ENCODE measurements at regions not wholly inside any gene's neighbourhood (a gene's known extent, or its start where the extent isn't known, plus 50 kb on each side); places are given as distances from the start of the nearest gene placed in this dataset.
A peak's percentile ranks its signal among the peaks of the same experiment; 100 is the strongest.

GRCh38 chr18:67222887-67223286, 293.6 kb downstream of the DSEL start:
- CTCF ChIA-PET, result no interaction called here

GRCh38 chr18:67219821-67220220, 296.7 kb downstream of the DSEL start:
- CTCF ChIA-PET, result no interaction called here
- POLR2A ChIA-PET, result no interaction called here
- peaks cover 0 to 18% (median 0%) of the 10 kb centered on the region in 5 experiments for H3K27me3 ChIP-seq (replicated peaks in 2 of 5; ENCODE audit: control insufficient read depth in 4 of 5, insufficient read depth in 5 of 5, low read length in 4 of 5)
- H3K27ac ChIP-seq (ENCODE audit: insufficient read depth in 1 of 2, low read depth in 1 of 2, low read length in 2 of 2, poor library complexity in 1 of 2, severe bottlenecking in 2 of 2), result no peak overlapping the region
- no peaks in the 10 kb centered on the region for H3K4me1 ChIP-seq (ENCODE audit: control extremely low read depth in 1 of 4, control insufficient read depth in 4 of 4, insufficient read depth in 4 of 4, low read length in 3 of 4)
- 96% methylated on average over 4 of the region's 5 CpGs for WGBS (ENCODE audit: insufficient coverage)
- H3K4me3 ChIP-seq (ENCODE audit: control insufficient read depth in 1 of 7, extremely low read depth in 1 of 7, insufficient read depth in 4 of 7, low read depth in 2 of 7, low read length in 6 of 7), result no peak overlapping the region
- no peaks in the 10 kb centered on the region for H3K36me3 ChIP-seq (ENCODE audit: control insufficient read depth in 4 of 4, insufficient read depth in 4 of 4, low read length in 3 of 4)
- DNase-seq, result no peak
- H3K9me3 ChIP-seq (ENCODE audit: control extremely low read depth in 1 of 5, control insufficient read depth in 4 of 5, insufficient read depth in 2 of 5, low read depth in 1 of 5, low read length in 4 of 5), result no peaks in the 10 kb centered on the region

More at GRCh38 chr18:67222887-67223286, 293.6 kb downstream of the DSEL start:
- Histone ChIP-seq H3K27me3 (replicated peaks in 2 of 5; ENCODE audit: control insufficient read depth in 4 of 5, insufficient read depth in 5 of 5, low read length in 4 of 5) (peaks cover 0 to 17% (median 0%) of the 10 kb centered on the region in 5 experiments), H3K36me3 (ENCODE audit: control insufficient read depth in 4 of 4, insufficient read depth in 4 of 4, low read length in 3 of 4) (no peaks in the 10 kb centered on the region), H3K9me3 (ENCODE audit: control extremely low read depth in 1 of 5, control insufficient read depth in 4 of 5, insufficient read depth in 2 of 5, low read depth in 1 of 5, low read length in 4 of 5) (peaks cover 0 to under 1% (median 0%) of the 10 kb centered on the region in 5 experiments), H3K4me1 (ENCODE audit: control extremely low read depth in 1 of 4, control insufficient read depth in 4 of 4, insufficient read depth in 4 of 4, low read length in 3 of 4) (no peaks in the 10 kb centered on the region), H3K4me3 (ENCODE audit: control insufficient read depth in 1 of 7, extremely low read depth in 1 of 7, insufficient read depth in 4 of 7, low read depth in 2 of 7, low read length in 6 of 7) (no peak overlapping the region), H3K27ac (ENCODE audit: insufficient read depth in 1 of 2, low read depth in 1 of 2, low read length in 2 of 2, poor library complexity in 1 of 2, severe bottlenecking in 2 of 2) (no peak overlapping the region)
- POLR2A ChIA-PET, result no interaction called here
- no peak for DNase-seq

GRCh38 chr18:67218556-67218955, 298.0 kb downstream of the DSEL start:
- no CpG with 5 or more reads among the region's 3 CpGs for WGBS (ENCODE audit: insufficient coverage)
- peaks cover 0 to 18% (median 0%) of the 10 kb centered on the region in 5 experiments for H3K27me3 ChIP-seq (replicated peaks in 2 of 5; ENCODE audit: control insufficient read depth in 4 of 5, insufficient read depth in 5 of 5, low read length in 4 of 5)
- no peak overlapping the region for H3K4me3 ChIP-seq (ENCODE audit: control insufficient read depth in 1 of 7, extremely low read depth in 1 of 7, insufficient read depth in 4 of 7, low read depth in 2 of 7, low read length in 6 of 7)
- no peak overlapping the region for H3K27ac ChIP-seq (ENCODE audit: insufficient read depth in 1 of 2, low read depth in 1 of 2, low read length in 2 of 2, poor library complexity in 1 of 2, severe bottlenecking in 2 of 2)
- no peaks in the 10 kb centered on the region for H3K4me1 ChIP-seq (ENCODE audit: control extremely low read depth in 1 of 4, control insufficient read depth in 4 of 4, insufficient read depth in 4 of 4, low read length in 3 of 4)
- no peaks in the 10 kb centered on the region for H3K36me3 ChIP-seq (ENCODE audit: control insufficient read depth in 4 of 4, insufficient read depth in 4 of 4, low read length in 3 of 4)
- no peak for DNase-seq
- no peaks in the 10 kb centered on the region for H3K9me3 ChIP-seq (ENCODE audit: control extremely low read depth in 1 of 5, control insufficient read depth in 4 of 5, insufficient read depth in 2 of 5, low read depth in 1 of 5, low read length in 4 of 5)
- CTCF ChIA-PET, result interaction anchor here (0.6 to 1.0 kb wide), 3 partner anchors 36 to 1442 kb away, joined by 3 read pairs; no protein-coding TSS in a partner anchor
- POLR2A ChIA-PET, result no interaction called here

GRCh38 chr18:67217551-67218166, 298.9 kb downstream of the DSEL start:
- no peak overlapping the region for H3K4me3 ChIP-seq (ENCODE audit: control insufficient read depth in 1 of 7, extremely low read depth in 1 of 7, insufficient read depth in 4 of 7, low read depth in 2 of 7, low read length in 6 of 7)
- WGBS (ENCODE audit: insufficient coverage), result no CpG with 5 or more reads among the region's 7 CpGs
- DNase-seq, result peak; percentile 65 to 85 (median 77)
- H3K27ac ChIP-seq (ENCODE audit: insufficient read depth in 1 of 2, low read depth in 1 of 2, low read length in 2 of 2, poor library complexity in 1 of 2, severe bottlenecking in 2 of 2), result no peak overlapping the region
- H3K9me3 ChIP-seq (ENCODE audit: control extremely low read depth in 1 of 5, control insufficient read depth in 4 of 5, insufficient read depth in 2 of 5, low read depth in 1 of 5, low read length in 4 of 5), result no peaks in the 10 kb centered on the region
- H3K4me1 ChIP-seq (ENCODE audit: control extremely low read depth in 1 of 4, control insufficient read depth in 4 of 4, insufficient read depth in 4 of 4, low read length in 3 of 4), result no peaks in the 10 kb centered on the region
- H3K36me3 ChIP-seq (ENCODE audit: control insufficient read depth in 4 of 4, insufficient read depth in 4 of 4, low read length in 3 of 4), result no peaks in the 10 kb centered on the region
- CTCF ChIA-PET, result interaction anchor here (0.5 to 2.3 kb wide), 6 partner anchors 15 to 1448 kb away, joined by 3 to 12 read pairs (median 6); partner anchors contain the start of gene DSEL
- peaks cover 0 to 18% (median 0%) of the 10 kb centered on the region in 5 experiments for H3K27me3 ChIP-seq (replicated peaks in 2 of 5; ENCODE audit: control insufficient read depth in 4 of 5, insufficient read depth in 5 of 5, low read length in 4 of 5)
- POLR2A ChIA-PET, result no interaction called here

- H3K27ac ChIP-seq (ENCODE audit: insufficient read depth in 1 of 2, low read depth in 1 of 2, low read length in 2 of 2, poor library complexity in 1 of 2, severe bottlenecking in 2 of 2), result no peak overlapping the region
- no peak for DNase-seq
- H3K4me1 ChIP-seq (ENCODE audit: control extremely low read depth in 1 of 4, control insufficient read depth in 4 of 4, insufficient read depth in 4 of 4, low read length in 3 of 4), result no peaks in the 10 kb centered on the region
- WGBS (ENCODE audit: insufficient coverage), result no CpG with 5 or more reads among the region's 1 CpG
- ChIA-PET CTCF (interaction anchor here (0.9 to 2.3 kb wide), 5 partner anchors 8 to 299 kb away, joined by 3 to 12 read pairs (median 5); partner anchors contain the start of gene DSEL), POLR2A (no interaction called here)
- no peaks in the 10 kb centered on the region for H3K36me3 ChIP-seq (ENCODE audit: control insufficient read depth in 4 of 4, insufficient read depth in 4 of 4, low read length in 3 of 4)
- peaks cover 0 to 18% (median 0%) of the 10 kb centered on the region in 5 experiments for H3K27me3 ChIP-seq (replicated peaks in 2 of 5; ENCODE audit: control insufficient read depth in 4 of 5, insufficient read depth in 5 of 5, low read length in 4 of 5)
- no peaks in the 10 kb centered on the region for H3K9me3 ChIP-seq (ENCODE audit: control extremely low read depth in 1 of 5, control insufficient read depth in 4 of 5, insufficient read depth in 2 of 5, low read depth in 1 of 5, low read length in 4 of 5)
- no peak overlapping the region for H3K4me3 ChIP-seq (ENCODE audit: control insufficient read depth in 1 of 7, extremely low read depth in 1 of 7, insufficient read depth in 4 of 7, low read depth in 2 of 7, low read length in 6 of 7)
Measured at GRCh38 chr18:67216846-67217245, 299.7 kb downstream of the DSEL start.

GRCh38 chr18:67215686-67216085, 300.8 kb downstream of the DSEL start:
- no peaks in the 10 kb centered on the region for H3K4me1 ChIP-seq (ENCODE audit: control extremely low read depth in 1 of 4, control insufficient read depth in 4 of 4, insufficient read depth in 4 of 4, low read length in 3 of 4)
- no peaks in the 10 kb centered on the region for H3K36me3 ChIP-seq (ENCODE audit: control insufficient read depth in 4 of 4, insufficient read depth in 4 of 4, low read length in 3 of 4)
- POLR2A ChIA-PET, result no interaction called here
- CTCF ChIA-PET, result interaction anchor here (1.0 to 1.1 kb wide), 2 partner anchors 1435 to 1445 kb away, joined by 4 read pairs; no protein-coding TSS in a partner anchor
- no peak for DNase-seq
- no peaks in the 10 kb centered on the region for H3K9me3 ChIP-seq (ENCODE audit: control extremely low read depth in 1 of 5, control insufficient read depth in 4 of 5, insufficient read depth in 2 of 5, low read depth in 1 of 5, low read length in 4 of 5)
- no peak overlapping the region for H3K27ac ChIP-seq (ENCODE audit: insufficient read depth in 1 of 2, low read depth in 1 of 2, low read length in 2 of 2, poor library complexity in 1 of 2, severe bottlenecking in 2 of 2)
- H3K4me3 ChIP-seq (ENCODE audit: control insufficient read depth in 1 of 7, extremely low read depth in 1 of 7, insufficient read depth in 4 of 7, low read depth in 2 of 7, low read length in 6 of 7), result no peak overlapping the region
- 90% methylated on average over 14 of the region's 25 CpGs for WGBS (ENCODE audit: insufficient coverage)
- peaks cover 0 to 15% (median 0%) of the 10 kb centered on the region in 5 experiments for H3K27me3 ChIP-seq (replicated peaks in 2 of 5; ENCODE audit: control insufficient read depth in 4 of 5, insufficient read depth in 5 of 5, low read length in 4 of 5)

GRCh38 chr18:67211646-67212045, 304.9 kb downstream of the DSEL start:
- no peak for DNase-seq
- Histone ChIP-seq H3K9me3 (ENCODE audit: control extremely low read depth in 1 of 5, control insufficient read depth in 4 of 5, insufficient read depth in 2 of 5, low read depth in 1 of 5, low read length in 4 of 5) (no peaks in the 10 kb centered on the region), H3K27ac (ENCODE audit: insufficient read depth in 1 of 2, low read depth in 1 of 2, low read length in 2 of 2, poor library complexity in 1 of 2, severe bottlenecking in 2 of 2) (no peak overlapping the region), H3K4me1 (ENCODE audit: control extremely low read depth in 1 of 4, control insufficient read depth in 4 of 4, insufficient read depth in 4 of 4, low read length in 3 of 4) (no peaks in the 10 kb centered on the region), H3K4me3 (ENCODE audit: control insufficient read depth in 1 of 7, extremely low read depth in 1 of 7, insufficient read depth in 4 of 7, low read depth in 2 of 7, low read length in 6 of 7) (no peak overlapping the region), H3K36me3 (ENCODE audit: control insufficient read depth in 4 of 4, insufficient read depth in 4 of 4, low read length in 3 of 4) (no peaks in the 10 kb centered on the region), H3K27me3 (replicated peaks in 2 of 5; ENCODE audit: control insufficient read depth in 4 of 5, insufficient read depth in 5 of 5, low read length in 4 of 5) (peaks cover 0 to 5% (median 0%) of the 10 kb centered on the region in 5 experiments)
- POLR2A ChIA-PET, result no interaction called here
- 93% methylated on average over 6 of the region's 6 CpGs for WGBS (ENCODE audit: insufficient coverage)
- CTCF ChIA-PET, result interaction anchor here (0.6 kb wide), 1 partner anchor 1450 kb away, joined by 3 read pairs; no protein-coding TSS in a partner anchor
